ENCODE measurements at regions not wholly inside any gene's neighbourhood (a gene's known extent, or its start where the extent isn't known, plus 50 kb on each side); places are given as distances from the start of the nearest gene placed in this dataset.

GRCh38 chr2:217451666-217452065 lies 551.1 kb downstream of the TNS1 start:
- H2AFZ ChIP-seq (ENCODE audit: control insufficient read depth, low read depth, low read length), result no peak overlapping the region
- ATAC-seq, result no peak
- no peaks in the 10 kb centered on the region for H3K36me3 ChIP-seq (ENCODE audit: control insufficient read depth in 2 of 2, insufficient read depth in 2 of 2, low read length in 1 of 2)
- H3K79me2 ChIP-seq (ENCODE audit: control insufficient read depth, insufficient read depth, low read length), result no peaks in the 10 kb centered on the region
- no peak for FAIRE-seq
- 7% methylated on average over 3 of the region's 3 CpGs for WGBS (ENCODE audit: insufficient coverage, insufficient replicate concordance, low lambda C conversion rate, missing lambda C conversion rate)
- H3K9ac ChIP-seq (ENCODE audit: control insufficient read depth, insufficient read depth, low read length), result no peak overlapping the region
- H3K9me3 ChIP-seq (replicated peaks; ENCODE audit: control insufficient read depth, insufficient read depth, low read length), result no peaks in the 10 kb centered on the region; the same call in 2 of the 3 replicates
- H3K27me3 ChIP-seq (replicated peaks in 1 of 2; ENCODE audit: control insufficient read depth in 2 of 2, insufficient read depth in 2 of 2, low read length in 1 of 2), result no peaks in the 10 kb centered on the region; a peak in 1 of 4 replicates
- BruUV-seq (replicated peaks), result no TSS peak
- intact Hi-C loops (cut with micrococcal nuclease; ENCODE audit: unreplicated experiment) (no loop called here), in situ Hi-C loops (cut with MboI) (no loop called here)
- H4K20me1 ChIP-seq (ENCODE audit: control insufficient read depth, insufficient read depth), result no peaks in the 10 kb centered on the region
- no peak overlapping the region for H3K27ac ChIP-seq (ENCODE audit: control insufficient read depth, insufficient read depth)
- no peak overlapping the region for H3K4me2 ChIP-seq (ENCODE audit: control insufficient read depth, insufficient read depth)
- no peaks in the 10 kb centered on the region for H3K4me1 ChIP-seq (ENCODE audit: control insufficient read depth, insufficient read depth, low read length)
- ChIA-PET RAD21 (ENCODE audit: unreplicated experiment) (no interaction called here), CTCF (interaction anchor here (0.5 to 1.2 kb wide), 2 partner anchors 75 to 262 kb away, joined by 3 read pairs; no protein-coding TSS in a partner anchor), POLR2A (no interaction called here), SMC1A (ENCODE audit: uncharacterized antibody, unreplicated experiment) (no interaction called here)
- no peak for DNase-seq (ENCODE audit: low read depth, low spot score)
- no peak overlapping the region for H3K4me3 ChIP-seq
- TF ChIP-seq GABPA (IDR thresholded peaks at IDR 0.05; ENCODE audit: low read depth), result no peak
- no peak for TF ChIP-seq USF1 (IDR thresholded peaks at IDR 0.05; ENCODE audit: borderline replicate concordance, extremely low read length, insufficient read depth, low read depth, low read length)
- TF ChIP-seq JUNB (IDR thresholded peaks at IDR 0.05), result no peak
- TF ChIP-seq RB1 (IDR thresholded peaks at IDR 0.05; ENCODE audit: borderline replicate concordance), result no peak
- TF ChIP-seq HSF1 (IDR thresholded peaks at IDR 0.05; ENCODE audit: low read depth, low read length), result no peak
- TF ChIP-seq ZBED1 (IDR thresholded peaks at IDR 0.05; ENCODE audit: borderline replicate concordance), result no peak
- no peak for TF ChIP-seq ZSCAN29 (IDR thresholded peaks at IDR 0.05)
- TF ChIP-seq NR2C2 (IDR thresholded peaks at IDR 0.05; ENCODE audit: borderline replicate concordance, control insufficient read depth, insufficient read length, low read depth), result no peak
- TF ChIP-seq EGR1 (IDR thresholded peaks at IDR 0.05; ENCODE audit: borderline replicate concordance in 1 of 2, low read depth in 2 of 2, low read length in 2 of 2), result no peak
- TF ChIP-seq CUX1 (IDR thresholded peaks at IDR 0.05; ENCODE audit: insufficient replicate concordance, low read depth, low read length), result no peak
- no peak for TF ChIP-seq CEBPZ (IDR thresholded peaks at IDR 0.05; ENCODE audit: low read depth, low read length)
- TF ChIP-seq NRF1 (conservative IDR thresholded peaks at IDR 0.05; ENCODE audit: low read depth, low read length), result no peak

All from GM12878 (cell line).